Stimulated activated CD8-positive, alpha-beta memory T cell treated with anti-CD3 and anti-CD28 coated beads, Interleukin-7, amount 100 ng/mL, for 24 hours (primary cell): ENCODE measurements at regions not wholly inside any gene's neighbourhood (a gene's known extent, or its start where the extent isn't known, plus 50 kb on each side); places are given as distances from the start of the nearest gene placed in this dataset.

ENCODE experiments used
- DNase-seq: peaks from one replicate; pipeline ENCODE4 v3.0.0-alpha.2; 2020; ENCODE audit warnings: low read depth

DNA sequence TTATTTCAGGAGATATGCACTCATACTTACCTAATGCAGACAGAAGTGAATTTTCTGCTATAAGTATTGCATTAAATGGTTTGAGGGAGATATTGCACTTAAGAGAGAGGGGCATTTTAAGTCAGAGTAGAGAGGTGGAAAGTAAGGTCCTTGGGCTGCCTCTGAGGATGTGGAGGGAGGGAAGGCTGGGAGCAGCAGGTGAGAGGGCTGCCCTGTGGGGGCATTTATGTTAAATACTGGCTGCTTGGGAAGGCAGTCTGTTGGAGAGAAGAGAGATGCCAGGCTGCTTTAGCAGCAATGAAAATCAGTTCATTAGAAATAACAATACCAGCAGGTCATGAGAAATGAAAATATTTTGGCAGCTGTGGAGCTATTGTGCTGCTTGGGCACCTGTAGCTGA lies 576.2 kb upstream of the HS6ST1 start:
- no peak for DNase-seq

- no peak for DNase-seq
Measured at GRCh38 chr2:128901572-128902391, 583.1 kb upstream of the HS6ST1 start.

DNA sequence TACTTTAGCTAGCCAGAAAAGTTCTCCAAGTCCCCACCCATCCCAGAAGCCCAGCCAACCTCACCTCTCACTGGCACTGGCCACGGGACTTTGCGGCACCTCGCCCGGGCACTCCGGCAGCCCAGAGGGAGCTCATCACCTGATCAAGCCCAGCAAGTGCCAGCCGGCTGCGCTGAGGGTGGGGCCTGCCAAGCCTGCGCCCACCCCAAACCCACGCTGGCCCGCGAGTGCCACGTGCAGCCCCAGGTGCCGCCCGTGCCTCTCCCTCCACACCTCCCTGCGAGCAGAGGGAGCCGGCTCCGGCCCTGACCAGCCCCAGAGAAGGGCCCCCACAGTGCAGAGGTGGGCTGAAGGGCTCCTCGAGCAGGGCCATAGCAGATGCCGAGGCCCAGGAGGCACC lies 585.0 kb upstream of the HS6ST1 start:
- no peak for DNase-seq

GRCh38 chr2:128911276-128911675 lies 592.6 kb upstream of the HS6ST1 start:
- no peak for DNase-seq

GRCh38 chr2:128914320-128914719 lies 595.7 kb upstream of the HS6ST1 start:
- DNase-seq: no peak

- no peak for DNase-seq
Measured at GRCh38 chr2:128921751-128922150, 603.1 kb upstream of the HS6ST1 start.

- no peak for DNase-seq
Measured at GRCh38 chr2:128922154-128922553, 603.5 kb upstream of the HS6ST1 start.

GRCh38 chr2:128925631-128926030 lies 607.0 kb upstream of the HS6ST1 start:
- no peak for DNase-seq

DNA sequence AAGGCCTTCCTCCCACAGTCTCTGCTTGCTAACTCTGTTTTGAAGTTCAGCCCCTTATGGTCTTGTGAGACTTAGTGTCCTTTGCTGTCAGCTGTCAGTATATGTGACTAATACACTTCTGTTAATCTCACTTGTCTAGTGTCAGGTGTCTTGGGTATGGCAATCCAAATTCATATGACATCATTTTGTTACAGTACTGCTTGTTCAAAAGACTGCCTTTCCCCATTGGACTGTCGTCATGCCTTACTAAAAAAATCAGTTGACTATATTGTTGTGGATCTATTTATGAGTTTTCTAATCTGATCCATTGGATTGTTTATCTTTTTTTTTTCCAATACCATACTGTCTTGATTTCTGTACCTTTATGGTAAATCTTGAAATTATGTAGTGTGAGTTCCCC lies 611.4 kb upstream of the HS6ST1 start:
- DNase-seq: no peak

DNA sequence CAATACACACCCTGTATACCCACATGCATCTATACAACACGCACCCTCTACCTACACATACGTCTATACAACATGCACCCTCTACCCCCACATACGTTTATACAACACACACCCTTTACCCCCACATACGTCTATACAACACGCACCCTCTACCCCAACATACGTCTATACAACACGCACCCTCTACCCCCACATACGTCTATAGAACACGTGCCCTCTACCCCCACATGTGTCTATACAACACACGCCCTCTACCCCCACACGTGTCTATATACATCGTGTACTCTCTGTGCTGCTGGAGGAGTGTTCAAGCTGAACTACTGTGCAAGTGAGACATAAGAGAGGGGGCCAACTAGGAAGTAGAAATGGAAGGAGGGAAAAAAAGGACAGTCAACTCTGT lies 621.7 kb upstream of the HS6ST1 start:
- DNase-seq: no peak

DNA sequence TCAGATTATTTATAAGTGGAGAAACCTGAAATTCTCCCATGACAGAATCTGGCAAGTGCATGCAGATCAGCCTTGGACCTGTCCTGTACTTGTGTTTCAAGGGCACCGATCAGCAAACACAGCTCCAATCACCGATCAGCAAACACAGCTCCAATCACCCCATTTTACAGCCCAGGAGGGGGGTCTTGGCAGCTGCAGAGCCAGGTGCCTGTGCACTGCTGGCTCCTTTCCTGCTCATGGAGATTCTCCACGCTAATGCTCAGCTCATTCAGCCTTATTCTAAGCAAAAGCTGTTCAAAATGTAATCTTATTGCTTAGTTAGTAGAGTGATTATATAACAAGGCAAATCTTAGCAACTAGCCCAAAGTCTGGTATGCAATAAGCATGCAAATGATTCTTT lies 623.1 kb upstream of the HS6ST1 start:
- no peak for DNase-seq

DNA sequence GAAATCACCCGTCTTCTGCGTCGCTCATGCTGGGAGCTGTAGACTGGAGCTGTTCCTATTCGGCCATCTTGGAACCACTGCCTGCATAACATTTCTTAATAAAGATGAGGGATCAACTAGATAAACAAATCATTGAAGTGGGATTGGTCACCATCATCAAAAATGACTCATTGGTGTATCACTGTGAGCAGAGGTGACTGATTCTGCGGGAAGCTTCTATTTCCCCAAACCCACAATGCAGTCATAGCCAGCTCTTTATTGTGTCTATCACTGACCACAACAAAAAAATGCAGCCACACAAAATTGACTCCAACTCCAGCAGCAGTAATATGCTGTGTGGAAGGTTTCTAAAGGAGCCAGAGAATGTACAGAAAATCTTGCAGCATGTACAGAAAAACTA lies 630.7 kb upstream of the HS6ST1 start:
- DNase-seq: no peak

GRCh38 chr2:128950758-128951157 lies 632.1 kb upstream of the HS6ST1 start:
- no peak for DNase-seq

GRCh38 chr2:128958241-128958640 lies 639.6 kb upstream of the HS6ST1 start:
- no peak for DNase-seq

GRCh38 chr2:128967646-128968045 lies 649.0 kb upstream of the HS6ST1 start:
- no peak for DNase-seq

GRCh38 chr2:128969374-128969773 lies 650.7 kb upstream of the HS6ST1 start:
- no peak for DNase-seq

- DNase-seq: no peak
Measured at GRCh38 chr2:128970332-128971116, 651.9 kb upstream of the HS6ST1 start.

- no peak for DNase-seq
Measured at GRCh38 chr2:128973566-128973965, 654.9 kb upstream of the HS6ST1 start.

DNA sequence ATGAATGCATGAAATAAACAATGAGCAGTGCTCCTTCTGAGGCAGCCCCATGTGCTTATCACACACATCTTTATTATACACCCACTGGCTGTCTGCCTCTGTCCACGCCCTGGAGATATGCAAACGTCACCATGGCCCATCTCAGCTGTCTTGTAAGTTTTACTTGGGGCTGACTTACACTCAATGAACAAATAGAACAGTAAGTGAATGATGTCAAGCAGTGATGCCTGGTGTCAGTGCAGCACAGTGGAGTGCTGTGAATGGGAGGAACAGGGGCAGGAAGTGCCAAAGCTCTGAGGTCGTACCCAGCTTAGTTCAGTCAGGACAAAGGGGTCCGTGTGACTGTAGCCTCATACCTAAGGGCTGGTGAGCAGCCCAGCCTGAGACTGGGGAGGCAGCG lies 659.5 kb upstream of the HS6ST1 start:
- DNase-seq: no peak

DNA sequence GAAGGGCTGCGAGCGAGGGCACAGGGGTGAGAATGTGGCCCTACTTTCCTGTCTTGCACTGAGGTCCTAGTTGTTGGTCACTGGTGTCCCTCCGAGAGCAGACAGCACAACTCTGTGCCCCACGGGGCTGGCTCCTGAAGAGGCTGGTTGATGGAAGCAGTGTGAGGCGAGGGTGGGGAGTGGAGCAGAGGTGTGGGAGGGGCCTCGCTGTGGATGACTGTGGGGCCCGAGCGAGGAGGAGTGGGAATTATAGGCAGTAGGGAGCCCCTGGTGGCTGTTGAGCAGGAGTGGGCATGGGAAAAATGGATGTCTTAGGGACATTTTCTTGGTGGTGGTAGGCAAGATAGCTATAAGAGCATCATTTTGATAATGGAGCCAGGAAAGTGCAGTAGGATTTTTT lies 660.5 kb upstream of the HS6ST1 start:
- DNase-seq: no peak

DNA sequence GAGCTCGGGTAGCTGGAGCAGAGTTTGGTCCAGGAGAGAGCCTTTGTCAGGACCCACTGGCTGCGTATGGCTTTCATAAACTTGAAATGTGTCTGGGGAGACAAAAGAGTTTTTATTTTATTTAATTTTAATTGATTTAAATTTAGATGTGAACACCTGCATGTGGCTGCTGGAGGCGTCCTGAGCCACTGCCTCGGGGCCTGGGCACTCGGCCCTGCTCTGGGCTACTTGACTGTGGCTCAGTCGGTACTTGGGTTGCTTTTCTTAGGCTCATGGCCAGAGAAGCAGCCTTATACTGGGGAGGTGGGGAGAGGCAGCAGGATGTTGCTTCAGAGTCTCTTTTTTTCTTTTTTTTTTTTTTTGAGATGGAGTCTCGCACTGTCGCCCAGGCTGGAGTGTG lies 661.8 kb upstream of the HS6ST1 start:
- DNase-seq: no peak

- DNase-seq: no peak
Measured at GRCh38 chr2:128981353-128981752, 662.7 kb upstream of the HS6ST1 start.

DNA sequence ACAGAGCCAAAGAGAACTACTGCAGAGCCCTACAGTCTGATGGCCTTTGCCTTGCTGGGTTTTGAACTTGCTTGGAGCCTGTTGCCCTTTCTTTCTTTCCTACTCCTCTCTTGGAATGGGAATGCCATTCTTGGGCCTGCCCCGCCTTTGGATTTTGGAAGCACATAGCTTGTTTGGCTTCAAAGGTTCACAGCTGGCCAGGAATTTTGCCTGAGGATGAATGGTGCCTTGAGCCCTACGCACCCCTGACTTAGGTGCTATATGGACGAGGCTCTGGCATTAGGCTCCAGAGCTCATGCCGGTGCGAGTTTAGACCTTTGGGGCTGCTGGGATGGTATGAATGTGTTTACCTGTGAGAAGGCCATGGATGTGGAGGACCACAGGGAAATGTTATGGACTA lies 663.3 kb upstream of the HS6ST1 start:
- no peak for DNase-seq

GRCh38 chr2:128982670-128983069 lies 664.0 kb upstream of the HS6ST1 start:
- DNase-seq: no peak
